ENCODE measurements at regions not wholly inside any gene's neighbourhood (a gene's known extent, or its start where the extent isn't known, plus 50 kb on each side); places are given as distances from the start of the nearest gene placed in this dataset.

GRCh38 chr7:80047032-80047431 is 87.6 kb upstream of the GNAI1 start:
- TF ChIP-seq EP300 (IDR thresholded peaks at IDR 0.05) (no peak), CTCF (IDR thresholded peaks at IDR 0.05) (no peak), POLR2AphosphoS5 (IDR thresholded peaks at IDR 0.05) (no peak), POLR2A (IDR thresholded peaks at IDR 0.05) (no peak)

Measured in stomach (tissue), 4 donors.